Heart left ventricle (tissue), 16 donors: ENCODE measurements at regions not wholly inside any gene's neighbourhood (a gene's known extent, or its start where the extent isn't known, plus 50 kb on each side); places are given as distances from the start of the nearest gene placed in this dataset.
A peak's percentile ranks its signal among the peaks of the same experiment; 100 is the strongest.

Experiments
- ATAC-seq, 4 donors: fragments of 200-7000 bp; cut with Tn5 transposase; one replicate each; pipeline ENCODE4 v1.9.1; 2020 to 2022; ENCODE audit warnings: moderate library complexity in 4 of 4, mild to moderate bottlenecking in 3 of 4, moderate number of reproducible peaks in 1 of 4
- DNase-seq, 5 donors: peaks; one replicate each; pipeline ENCODE4 v3.0.0-alpha.2; 2020
- H3K27ac ChIP-seq, 12 donors: fragments of 200-600 bp; sonication (generic) in 4 of 12; one replicate each; pipeline versions ENCODE4 v1.5.0 to v1.8.0; 2016 to 2022; ENCODE audit warnings: mild to moderate bottlenecking in 2 of 12
- H3K27me3 ChIP-seq, 9 donors: fragments of 200-600 bp; sonication (generic) in 2 of 9; one replicate each; pipeline versions ENCODE4 v1.5.1 to v1.8.0; 2016 to 2022; ENCODE audit warnings: mild to moderate bottlenecking in 3 of 9
- H3K36me3 ChIP-seq, 9 donors: fragments of 200-600 bp; sonication (generic) in 2 of 9; one replicate each; pipeline versions ENCODE4 v1.5.0 to v1.8.0; 2018 to 2022; ENCODE audit warnings: mild to moderate bottlenecking in 2 of 9
- H3K4me1 ChIP-seq, 12 donors: fragments of 200-600 bp; sonication (generic) in 4 of 12; one replicate each; pipeline versions ENCODE4 v1.5.0 to v1.8.0; 2016 to 2022; ENCODE audit warnings: mild to moderate bottlenecking in 3 of 12
- H3K4me3 ChIP-seq, 12 donors: fragments of 200-600 bp; sonication (generic) in 4 of 12; one replicate each; pipeline versions ENCODE4 v1.5.0 to v1.8.0; 2017 to 2022; ENCODE audit warnings: mild to moderate bottlenecking in 9 of 12, moderate library complexity in 4 of 12
- H3K9me3 ChIP-seq, 12 donors: fragments of 200-600 bp; sonication (generic) in 4 of 12; one replicate each; pipeline versions ENCODE4 v1.5.0 to v1.8.0; 2016 to 2022; ENCODE audit warnings: mild to moderate bottlenecking in 1 of 12
- CTCF ChIP-seq, 12 donors: fragments of 200-600 bp; sonication (generic) in 4 of 12; IDR thresholded peaks; one replicate each; pipeline versions ENCODE4 v1.5.0 to v1.8.0; 2018 to 2022; ENCODE audit warnings: antibody characterized with exemption in 12 of 12, mild to moderate bottlenecking in 5 of 12
- POLR2A ChIP-seq, 2 donors: fragments of 450-650 bp; IDR thresholded peaks; one replicate each; pipeline ENCODE4 v1.6.1; 2017; ENCODE audit warnings: antibody characterized with exemption in 2 of 2, mild to moderate bottlenecking in 2 of 2, moderate library complexity in 2 of 2
- whole genome bisulfite sequencing, 4 donors: extraction: QIAGEN DNeasy Blood & Tissue Kit in 2 of 4; methylation state at CpG; one replicate each; pipeline versions ENCODE4 v1.1.5 to v1.1.7; 2013 to 2018; 5-methylcytosine and 5-hydroxymethylcytosine counted together
- intact Hi-C, 10 donors: fragments of 100-400 bp; cut with DNase I; formaldehyde crosslinking; loops; one replicate each; pipeline versions ENCODE4 v1.11.1 to v1.14.2; 2022
- donor health status: ischemic (EF 13 %, LVEDD 7.1; RV severe dilation, severe dysfunction).
- donor health status: healthy with polysubstance abuse.
- donor health status: DM: no; HTN: yes; CAD: no.
- donor health status: DM: no; HTN: no; CAD: no.
- donor health status: ischemic (EF 25% LVEDD 6.9; RV normal size, moderate dysfunction).
- donor health status: ischemic (EF 25% LVEDD 5.7; RV mildly dilated, moderate dysfunction).
- donor health status: healthy.
- donor health status: DM: yes; HTN: yes; CAD: no.
- donor health status: ischemic (EF 35%, LVEDD 5.7; RV mildly dilated, moderate dysfunction).
- donor health status: nonischemic (EF 11% LVEDD 7.7; RV severe dilation, severe dysfunction).
- donor health status: DM: yes; HTN: yes; CAD: no.
- donor health status: PGD.
- donor health status: ischemic (EF 29% LVEDD 5.4; RV normal size, mild dysfunction).
- donor health status: nonischemic (EF 23%, LVEDD 6.1; RV moderate dilation, normal function).

- TF ChIP-seq CTCF (IDR thresholded peaks at IDR 0.05) (no peak), POLR2A (IDR thresholded peaks at IDR 0.05) (no peak)
- WGBS, 4 donors, result 84 to 99% (median 90%) methylated on average over 8 to 12 of the region's 12 CpGs
- no peak overlapping the region for H3K27ac ChIP-seq
- no peak overlapping the region for H3K4me3 ChIP-seq
- peaks cover 0 to 22% (median 0%) of the 10 kb centered on the region in 9 donors for H3K27me3 ChIP-seq
- no peak for DNase-seq
- no peaks in the 10 kb centered on the region for H3K9me3 ChIP-seq
- H3K36me3 ChIP-seq, result no peaks in the 10 kb centered on the region
- H3K4me1 ChIP-seq, result peaks cover 0 to 18% (median 7%) of the 10 kb centered on the region in 12 donors
- intact Hi-C loops, result loop anchor here in 1 of 10 donors (5.0 kb wide), 1 partner anchor 128 kb away; no protein-coding TSS in a partner anchor
- no peak for ATAC-seq
Measured at GRCh38 chr9:135279385-135279784, 191.9 kb downstream of the OLFM1 start.

GRCh38 chr9:135279834-135280393 is 192.4 kb downstream of the OLFM1 start:
- 85 to 92% (median 90%) methylated on average over 17 to 23 of the region's 23 CpGs for WGBS, 4 donors
- H3K27me3 ChIP-seq, result peaks cover 0 to 22% (median 0%) of the 10 kb centered on the region in 9 donors

GRCh38 chr9:135280666-135281065 is 193.2 kb downstream of the OLFM1 start:
- ATAC-seq (peak in 1 of 4 donors; percentile 46), DNase-seq (peak in 1 of 5 donors; percentile 58)
- Histone ChIP-seq H3K4me3 (no peak overlapping the region), H3K27ac (no peak overlapping the region), H3K36me3 (no peaks in the 10 kb centered on the region), H3K9me3 (no peaks in the 10 kb centered on the region), H3K4me1 (peaks cover 0 to 17% (median 7%) of the 10 kb centered on the region in 12 donors), H3K27me3 (peaks cover 0 to 22% (median 0%) of the 10 kb centered on the region in 9 donors)
- 85 to 90% (median 87%) methylated on average over 10 to 12 of the region's 12 CpGs for WGBS, 4 donors
- intact Hi-C loops, result no loop called here
- TF ChIP-seq POLR2A (IDR thresholded peaks at IDR 0.05) (no peak), CTCF (IDR thresholded peaks at IDR 0.05) (no peak)

More at GRCh38 chr9:135279834-135280393, 192.4 kb downstream of the OLFM1 start:
- TF ChIP-seq POLR2A (IDR thresholded peaks at IDR 0.05) (no peak), CTCF (IDR thresholded peaks at IDR 0.05) (no peak)
- Histone ChIP-seq H3K4me1 (peaks cover 0 to 18% (median 7%) of the 10 kb centered on the region in 12 donors), H3K27ac (no peak overlapping the region), H3K36me3 (no peaks in the 10 kb centered on the region), H3K9me3 (no peaks in the 10 kb centered on the region), H3K4me3 (no peak overlapping the region)
- intact Hi-C loops, result loop anchor here in 1 of 10 donors (5.0 kb wide), 1 partner anchor 127 kb away; no protein-coding TSS in a partner anchor
- DNase-seq, result no peak
- no peak for ATAC-seq

- WGBS, 4 donors, result 78 to 89% (median 83%) methylated on average over 7 to 8 of the region's 8 CpGs
- DNase-seq, result no peak
- no peak overlapping the region for H3K4me3 ChIP-seq
- H3K4me1 ChIP-seq, result peaks cover 0 to 15% (median 7%) of the 10 kb centered on the region in 12 donors
- H3K36me3 ChIP-seq, result no peaks in the 10 kb centered on the region
- no peaks in the 10 kb centered on the region for H3K9me3 ChIP-seq
- intact Hi-C loops, result no loop called here
- H3K27ac ChIP-seq, result no peak overlapping the region
- H3K27me3 ChIP-seq, result peaks cover 0 to 22% (median 0%) of the 10 kb centered on the region in 9 donors
- no peak for ATAC-seq
- TF ChIP-seq CTCF (IDR thresholded peaks at IDR 0.05) (no peak), POLR2A (IDR thresholded peaks at IDR 0.05) (no peak)
Measured at GRCh38 chr9:135281151-135281550, 193.7 kb downstream of the OLFM1 start.
